ENCODE measurements at regions not wholly inside any gene's neighbourhood (a gene's known extent, or its start where the extent isn't known, plus 50 kb on each side); places are given as distances from the start of the nearest gene placed in this dataset.

DNA sequence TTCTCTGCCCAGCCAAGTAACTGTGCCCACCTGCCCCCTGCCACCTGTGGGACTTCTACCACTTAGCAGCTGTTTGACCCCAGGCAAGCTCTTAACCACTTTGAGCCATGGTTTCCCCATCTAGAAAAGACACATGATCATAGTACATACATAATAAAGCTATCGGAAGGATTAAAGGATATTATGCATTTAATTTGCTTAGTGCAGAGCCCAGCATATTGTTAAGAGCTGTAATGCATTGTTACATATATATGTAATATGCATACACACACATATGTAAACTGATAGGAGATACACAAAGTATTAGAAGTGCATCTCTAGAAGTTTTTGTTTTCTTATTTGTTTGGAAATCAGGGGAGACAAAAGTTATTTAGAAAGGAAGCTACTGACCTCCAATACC is 83.5 kb upstream of the ZBTB40 start:
- no peak for TF ChIP-seq ZFX (IDR thresholded peaks at IDR 0.05; ENCODE audit: borderline replicate concordance)
- no peak for TF ChIP-seq CTCF (IDR thresholded peaks at IDR 0.05)
- no peak overlapping the region for H3K27ac ChIP-seq

GRCh38 chr1:22369294-22370189 is 82.1 kb upstream of the ZBTB40 start:
- TF ChIP-seq CTCF (IDR thresholded peaks at IDR 0.05) (no peak), ZFX (IDR thresholded peaks at IDR 0.05; ENCODE audit: borderline replicate concordance) (no peak)
- no peak overlapping the region for H3K27ac ChIP-seq

DNA sequence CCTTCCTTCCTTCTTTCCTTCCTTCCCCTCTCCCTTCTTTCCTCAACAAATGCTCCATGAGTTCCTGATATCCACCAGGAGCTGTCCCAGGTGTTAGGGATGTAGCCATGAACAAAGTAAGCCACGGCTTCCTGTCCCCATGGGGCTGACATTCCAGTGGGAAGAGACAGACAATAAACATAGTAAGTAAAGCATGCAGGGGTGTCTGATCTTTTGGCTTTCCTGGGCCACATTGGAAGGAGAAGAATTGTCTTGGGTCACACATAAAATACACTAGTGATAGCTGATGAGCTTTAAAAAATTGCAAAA is 81.5 kb upstream of the ZBTB40 start:
- no peak overlapping the region for H3K27ac ChIP-seq
- TF ChIP-seq ZFX (IDR thresholded peaks at IDR 0.05; ENCODE audit: borderline replicate concordance) (no peak), CTCF (IDR thresholded peaks at IDR 0.05) (no peak)

- H3K27ac ChIP-seq: no peak overlapping the region
- no peak for TF ChIP-seq ZFX (IDR thresholded peaks at IDR 0.05; ENCODE audit: borderline replicate concordance)
- no peak for TF ChIP-seq CTCF (IDR thresholded peaks at IDR 0.05)
Observed at GRCh38 chr1:22371408-22371807, 80.2 kb upstream of the ZBTB40 start.

DNA sequence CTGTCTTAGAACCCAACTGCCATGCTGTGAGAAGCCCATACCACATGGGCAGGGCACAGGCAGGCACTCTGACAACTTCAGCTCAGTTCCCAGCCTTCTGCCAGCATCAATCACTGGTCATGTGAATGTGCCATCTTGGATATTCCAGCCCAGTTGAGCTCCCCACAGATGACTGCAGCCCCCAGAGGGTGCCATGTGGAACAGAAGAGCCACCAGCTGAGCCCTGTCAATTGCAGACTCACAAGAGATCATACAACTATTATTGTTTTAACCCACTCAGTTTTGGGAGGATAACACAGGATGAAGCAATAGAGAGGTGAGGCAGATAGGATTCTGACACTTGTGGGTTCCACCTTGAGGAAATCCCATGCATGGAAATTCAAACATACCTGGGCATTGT is 78.4 kb upstream of the ZBTB40 start:
- TF ChIP-seq CTCF (IDR thresholded peaks at IDR 0.05): no peak
- TF ChIP-seq ZFX (IDR thresholded peaks at IDR 0.05; ENCODE audit: borderline replicate concordance): no peak
- H3K27ac ChIP-seq: no peak overlapping the region

GRCh38 chr1:22374001-22374400 is 77.7 kb upstream of the ZBTB40 start:
- no peak for TF ChIP-seq ZFX (IDR thresholded peaks at IDR 0.05; ENCODE audit: borderline replicate concordance)
- no peak for TF ChIP-seq CTCF (IDR thresholded peaks at IDR 0.05)
- H3K27ac ChIP-seq: no peak overlapping the region

- H3K27ac ChIP-seq: no peak overlapping the region
- TF ChIP-seq CTCF (IDR thresholded peaks at IDR 0.05): no peak
- no peak for TF ChIP-seq ZFX (IDR thresholded peaks at IDR 0.05; ENCODE audit: borderline replicate concordance)
Observed at GRCh38 chr1:22375601-22376000, 76.0 kb upstream of the ZBTB40 start.
